Muscle of leg (tissue), 3 donors: ENCODE measurements at regions not wholly inside any gene's neighbourhood (a gene's known extent, or its start where the extent isn't known, plus 50 kb on each side); places are given as distances from the start of the nearest gene placed in this dataset.
"Not testable (repeated sequence)": the region's sequence is repeated elsewhere in the genome, so short reads cannot be mapped to it uniquely, and the experiment has no call there.

Source experiments
- DNase-seq: peaks from one replicate; pipeline ENCODE4 v3.0.0; 2013
- H3K27ac ChIP-seq: one replicate; pipeline ENCODE4 v1.5.1; 2013; ENCODE audit warnings: mild to moderate bottlenecking, low read length, control low read depth
- H3K27me3 ChIP-seq: one replicate; pipeline ENCODE4 v1.6.1; 2013; ENCODE audit warnings: low read length; ENCODE audit not compliant: control insufficient read depth, insufficient read depth
- H3K36me3 ChIP-seq: one replicate; pipeline ENCODE4 v1.6.1; 2013; ENCODE audit warnings: low read length; ENCODE audit not compliant: control insufficient read depth, insufficient read depth
- H3K4me1 ChIP-seq: one replicate; pipeline ENCODE4 v1.6.1; 2013; ENCODE audit warnings: low read length; ENCODE audit not compliant: control insufficient read depth, insufficient read depth
- H3K4me3 ChIP-seq: one replicate; pipeline ENCODE4 v1.5.1; 2013; ENCODE audit warnings: low read length, control low read depth
- H3K9me3 ChIP-seq: replicated peaks from 2 replicates; pipeline ENCODE4 v1.6.1; 2013; ENCODE audit warnings: low read depth, low read length; ENCODE audit not compliant: control insufficient read depth
- WGBS: methylation state at CpG from one replicate; pipeline ENCODE4 v1.1.5; 2013; ENCODE audit warnings: missing lambda C conversion rate; ENCODE audit not compliant: insufficient coverage; 5-methylcytosine and 5-hydroxymethylcytosine counted together

GRCh38 chr3:73176941-73177340, 115.5 kb downstream of the EBLN2 start:
- H3K27me3 ChIP-seq, result no peaks in the 10 kb centered on the region
- no peaks in the 10 kb centered on the region for H3K36me3 ChIP-seq
- no peaks in the 10 kb centered on the region for H3K4me1 ChIP-seq
- WGBS, result 67% methylated on average over 1 of the region's 2 CpGs
- no peak overlapping the region for H3K4me3 ChIP-seq
- H3K9me3 ChIP-seq, result no peaks in the 10 kb centered on the region
- no peak for DNase-seq
- H3K27ac ChIP-seq, result no peak overlapping the region

GRCh38 chr3:73177827-73178226, 116.4 kb downstream of the EBLN2 start:
- Histone ChIP-seq H3K9me3 (no peaks in the 10 kb centered on the region), H3K27ac (no peak overlapping the region), H3K4me3 (no peak overlapping the region), H3K4me1 (no peaks in the 10 kb centered on the region), H3K36me3 (no peaks in the 10 kb centered on the region), H3K27me3 (no peaks in the 10 kb centered on the region)
- no peak for DNase-seq
- WGBS, result 80% methylated on average over 1 of the region's 1 CpG

GRCh38 chr3:73179601-73180000, 118.1 kb downstream of the EBLN2 start:
- WGBS, result no CpG with 5 or more reads among the region's 4 CpGs
- Histone ChIP-seq H3K27me3 (no peaks in the 10 kb centered on the region), H3K9me3 (no peaks in the 10 kb centered on the region), H3K27ac (no peak overlapping the region), H3K4me1 (no peaks in the 10 kb centered on the region), H3K36me3 (no peaks in the 10 kb centered on the region), H3K4me3 (no peak overlapping the region)
- no peak for DNase-seq

GRCh38 chr3:73186741-73187140, 125.3 kb downstream of the EBLN2 start:
- DNase-seq, result no peak
- Histone ChIP-seq H3K27ac (no peak overlapping the region), H3K4me1 (no peaks in the 10 kb centered on the region), H3K4me3 (no peak overlapping the region), H3K9me3 (no peaks in the 10 kb centered on the region), H3K36me3 (no peaks in the 10 kb centered on the region), H3K27me3 (no peaks in the 10 kb centered on the region)
- no CpG with 5 or more reads among the region's 1 CpG for WGBS

- H3K27me3 ChIP-seq, result no peaks in the 10 kb centered on the region
- H3K9me3 ChIP-seq, result no peaks in the 10 kb centered on the region
- H3K36me3 ChIP-seq, result no peaks in the 10 kb centered on the region
- H3K4me1 ChIP-seq, result no peaks in the 10 kb centered on the region
- H3K27ac ChIP-seq, result no peak overlapping the region
- WGBS, result no CpG with 5 or more reads among the region's 5 CpGs
- DNase-seq, result no peak
- no peak overlapping the region for H3K4me3 ChIP-seq
Observed at GRCh38 chr3:73187328-73187727, 125.9 kb downstream of the EBLN2 start.

GRCh38 chr3:73188707-73189106, 127.2 kb downstream of the EBLN2 start:
- Histone ChIP-seq H3K4me1 (no peaks in the 10 kb centered on the region), H3K27me3 (no peaks in the 10 kb centered on the region), H3K36me3 (no peaks in the 10 kb centered on the region), H3K4me3 (no peak overlapping the region), H3K27ac (no peak overlapping the region), H3K9me3 (no peaks in the 10 kb centered on the region)
- no peak for DNase-seq

GRCh38 chr3:73192036-73192738, 130.7 kb downstream of the EBLN2 start:
- no peaks in the 10 kb centered on the region for H3K36me3 ChIP-seq
- 83% methylated on average over 2 of the region's 7 CpGs for WGBS
- H3K27ac ChIP-seq, result no peak overlapping the region
- no peak overlapping the region for H3K4me3 ChIP-seq
- H3K27me3 ChIP-seq, result no peaks in the 10 kb centered on the region
- DNase-seq, result no peak
- H3K9me3 ChIP-seq, result no peaks in the 10 kb centered on the region
- H3K4me1 ChIP-seq, result no peaks in the 10 kb centered on the region

GRCh38 chr3:73193943-73194342, 132.5 kb downstream of the EBLN2 start:
- not testable (repeated sequence) for H3K4me3 ChIP-seq, H3K27me3 ChIP-seq, H3K27ac ChIP-seq, H3K9me3 ChIP-seq, H3K4me1 ChIP-seq, DNase-seq, H3K36me3 ChIP-seq
- no CpG with 5 or more reads among the region's 5 CpGs for WGBS

- DNase-seq, result no peak
- no peaks in the 10 kb centered on the region for H3K27me3 ChIP-seq
- H3K4me3 ChIP-seq, result no peak overlapping the region
- no peaks in the 10 kb centered on the region for H3K4me1 ChIP-seq
- no peaks in the 10 kb centered on the region for H3K9me3 ChIP-seq
- no peaks in the 10 kb centered on the region for H3K36me3 ChIP-seq
- no peak overlapping the region for H3K27ac ChIP-seq
- WGBS, result 85% methylated on average over 5 of the region's 5 CpGs
Observed at GRCh38 chr3:73197187-73197586, 135.7 kb downstream of the EBLN2 start.

- Histone ChIP-seq H3K4me1 (no peaks in the 10 kb centered on the region), H3K4me3 (no peak overlapping the region), H3K27me3 (no peaks in the 10 kb centered on the region), H3K27ac (no peak overlapping the region), H3K9me3 (no peaks in the 10 kb centered on the region), H3K36me3 (no peaks in the 10 kb centered on the region)
- DNase-seq, result no peak
- no CpG with 5 or more reads among the region's 2 CpGs for WGBS
Observed at GRCh38 chr3:73203101-73203500, 141.6 kb downstream of the EBLN2 start.

GRCh38 chr3:73203633-73204032, 142.2 kb downstream of the EBLN2 start:
- no peak overlapping the region for H3K27ac ChIP-seq
- no peak for DNase-seq
- H3K4me3 ChIP-seq, result no peak overlapping the region
- no peaks in the 10 kb centered on the region for H3K27me3 ChIP-seq
- no peaks in the 10 kb centered on the region for H3K36me3 ChIP-seq
- H3K9me3 ChIP-seq, result no peaks in the 10 kb centered on the region
- 86% methylated on average over 1 of the region's 3 CpGs for WGBS
- no peaks in the 10 kb centered on the region for H3K4me1 ChIP-seq
